NB4 (cell line): ENCODE measurements at regions not wholly inside any gene's neighbourhood (a gene's known extent, or its start where the extent isn't known, plus 50 kb on each side); places are given as distances from the start of the nearest gene placed in this dataset.

ENCODE experiments used
- CTCF ChIP-seq: IDR thresholded peaks from one replicate; pipeline ENCODE4 v1.5.1; 2012; ENCODE audit warnings: low read depth, low read length
- MAX ChIP-seq: IDR thresholded peaks from 2 replicates; pipeline ENCODE4 v1.6.1; 2011; ENCODE audit warnings: low read depth, low read length
- MYC ChIP-seq: IDR thresholded peaks from 2 replicates; pipeline ENCODE4 v1.6.1; 2011; ENCODE audit warnings: low read depth, low read length
- POLR2A ChIP-seq: IDR thresholded peaks from 2 replicates; pipeline ENCODE4 v1.6.1; 2011; ENCODE audit warnings: mild to moderate bottlenecking; ENCODE audit not compliant: insufficient read length; ENCODE audit errors: extremely low read depth

- TF ChIP-seq CTCF (no peak), POLR2A (no peak), MYC (no peak), MAX (no peak)
Measured at GRCh38 chr2:85953476-85953875, 64.7 kb upstream of the ST3GAL5 start.
